ENCODE measurements at regions not wholly inside any gene's neighbourhood (a gene's known extent, or its start where the extent isn't known, plus 50 kb on each side); places are given as distances from the start of the nearest gene placed in this dataset.
"Not testable (repeated sequence)": the region's sequence is repeated elsewhere in the genome, so short reads cannot be mapped to it uniquely, and the experiment has no call there.

GRCh38 chr4:65227628-65228027 is 442.7 kb downstream of the EPHA5 start:
- no peak overlapping the region for H3K27ac ChIP-seq
- TF ChIP-seq CTCF (conservative IDR thresholded peaks at IDR 0.05): no peak

GRCh38 chr4:65223601-65224000 is 446.7 kb downstream of the EPHA5 start:
- H3K27ac ChIP-seq: no peak overlapping the region
- no peak for TF ChIP-seq CTCF (conservative IDR thresholded peaks at IDR 0.05)

GRCh38 chr4:65223074-65223473 is 447.2 kb downstream of the EPHA5 start:
- not testable (repeated sequence) for H3K27ac ChIP-seq

GRCh38 chr4:65217179-65217578 is 453.1 kb downstream of the EPHA5 start:
- H3K27ac ChIP-seq: no peak overlapping the region
- TF ChIP-seq CTCF (conservative IDR thresholded peaks at IDR 0.05): no peak

- TF ChIP-seq CTCF (conservative IDR thresholded peaks at IDR 0.05): no peak
- no peak overlapping the region for H3K27ac ChIP-seq
Measured at GRCh38 chr4:65202853-65203236, 467.4 kb downstream of the EPHA5 start.

GRCh38 chr4:65202165-65202852 is 468.0 kb downstream of the EPHA5 start:
- no peak overlapping the region for H3K27ac ChIP-seq
- TF ChIP-seq CTCF (conservative IDR thresholded peaks at IDR 0.05): no peak

GRCh38 chr4:65195666-65196065 is 474.6 kb downstream of the EPHA5 start:
- no peak overlapping the region for H3K27ac ChIP-seq
- TF ChIP-seq CTCF (conservative IDR thresholded peaks at IDR 0.05): no peak

- no peak for TF ChIP-seq CTCF (conservative IDR thresholded peaks at IDR 0.05)
- H3K27ac ChIP-seq: no peak overlapping the region
Measured at GRCh38 chr4:65195002-65195401, 475.3 kb downstream of the EPHA5 start.

All from VCaP (cell line).